ENCODE measurements at regions not wholly inside any gene's neighbourhood (a gene's known extent, or its start where the extent isn't known, plus 50 kb on each side); places are given as distances from the start of the nearest gene placed in this dataset.

DNA sequence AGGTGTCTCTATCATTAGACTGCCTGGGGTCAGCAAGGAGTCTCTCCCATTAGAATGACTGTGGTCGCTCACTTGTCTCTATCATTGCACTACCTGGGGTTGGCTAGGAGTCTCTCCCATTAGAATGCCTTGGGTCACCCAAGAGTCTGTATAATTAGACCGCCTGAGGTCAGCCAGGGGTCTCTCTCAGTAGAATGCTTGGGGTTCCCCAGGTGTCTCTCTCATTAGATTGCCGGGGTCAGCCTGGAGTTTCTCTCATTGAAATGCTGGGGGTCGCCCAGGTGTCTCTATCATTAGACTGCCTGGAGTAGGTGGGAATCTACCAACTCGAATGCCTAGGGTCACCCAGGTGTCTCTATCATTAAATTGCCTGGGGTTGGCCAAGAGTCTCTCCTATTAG is 2231.6 kb downstream of the TP53TG3F start:
- no peak overlapping the region for H3K4me3 ChIP-seq (ENCODE audit: low read depth, low read length)
- TF ChIP-seq, protein P1, sequence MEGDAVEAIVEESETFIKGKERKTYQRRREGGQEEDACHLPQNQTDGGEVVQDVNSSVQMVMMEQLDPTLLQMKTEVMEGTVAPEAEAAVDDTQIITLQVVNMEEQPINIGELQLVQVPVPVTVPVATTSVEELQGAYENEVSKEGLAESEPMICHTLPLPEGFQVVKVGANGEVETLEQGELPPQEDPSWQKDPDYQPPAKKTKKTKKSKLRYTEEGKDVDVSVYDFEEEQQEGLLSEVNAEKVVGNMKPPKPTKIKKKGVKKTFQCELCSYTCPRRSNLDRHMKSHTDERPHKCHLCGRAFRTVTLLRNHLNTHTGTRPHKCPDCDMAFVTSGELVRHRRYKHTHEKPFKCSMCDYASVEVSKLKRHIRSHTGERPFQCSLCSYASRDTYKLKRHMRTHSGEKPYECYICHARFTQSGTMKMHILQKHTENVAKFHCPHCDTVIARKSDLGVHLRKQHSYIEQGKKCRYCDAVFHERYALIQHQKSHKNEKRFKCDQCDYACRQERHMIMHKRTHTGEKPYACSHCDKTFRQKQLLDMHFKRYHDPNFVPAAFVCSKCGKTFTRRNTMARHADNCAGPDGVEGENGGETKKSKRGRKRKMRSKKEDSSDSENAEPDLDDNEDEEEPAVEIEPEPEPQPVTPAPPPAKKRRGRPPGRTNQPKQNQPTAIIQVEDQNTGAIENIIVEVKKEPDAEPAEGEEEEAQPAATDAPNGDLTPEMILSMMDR (IDR thresholded peaks at IDR 0.05; ENCODE audit: low read depth, low read length) = no peak
- TF ChIP-seq, protein P2, sequence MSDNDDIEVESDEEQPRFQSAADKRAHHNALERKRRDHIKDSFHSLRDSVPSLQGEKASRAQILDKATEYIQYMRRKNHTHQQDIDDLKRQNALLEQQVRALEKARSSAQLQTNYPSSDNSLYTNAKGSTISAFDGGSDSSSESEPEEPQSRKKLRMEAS (IDR thresholded peaks at IDR 0.05; ENCODE audit: low read depth, low read length) = no peak
- no peak for DNase-seq (ENCODE audit: low read depth)

DNA sequence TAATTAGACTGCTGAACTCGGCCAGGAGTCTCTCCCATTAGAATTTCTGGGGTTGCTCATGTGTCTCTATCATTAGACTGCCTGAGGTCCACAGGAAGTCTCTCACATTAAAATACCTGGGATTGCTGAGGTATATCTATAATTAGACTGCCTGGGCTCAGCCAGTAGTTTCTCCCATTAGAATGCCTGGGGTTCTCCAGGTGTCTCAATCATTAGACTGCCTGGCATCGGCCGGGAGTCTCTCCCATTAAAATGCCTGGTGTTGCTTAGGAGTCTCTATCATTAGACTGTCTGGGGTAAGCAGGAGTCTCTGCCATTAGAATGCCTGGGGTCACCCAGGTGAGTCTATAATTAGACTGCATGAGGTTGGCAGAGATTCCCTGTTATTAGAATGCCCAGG is 2233.4 kb downstream of the TP53TG3F start:
- no peak for TF ChIP-seq MYC (IDR thresholded peaks at IDR 0.05; ENCODE audit: low read depth, low read length)
- TF ChIP-seq POLR2A (IDR thresholded peaks at IDR 0.05; ENCODE audit: extremely low read depth, insufficient read length) = no peak
- TF ChIP-seq, protein P2 (IDR thresholded peaks at IDR 0.05; ENCODE audit: low read depth, low read length) = no peak
- TF ChIP-seq, protein P1 (IDR thresholded peaks at IDR 0.05; ENCODE audit: low read depth, low read length) = no peak
- no peak overlapping the region for H3K4me3 ChIP-seq (ENCODE audit: low read depth, low read length)
- DNase-seq (ENCODE audit: low read depth) = no peak

DNA sequence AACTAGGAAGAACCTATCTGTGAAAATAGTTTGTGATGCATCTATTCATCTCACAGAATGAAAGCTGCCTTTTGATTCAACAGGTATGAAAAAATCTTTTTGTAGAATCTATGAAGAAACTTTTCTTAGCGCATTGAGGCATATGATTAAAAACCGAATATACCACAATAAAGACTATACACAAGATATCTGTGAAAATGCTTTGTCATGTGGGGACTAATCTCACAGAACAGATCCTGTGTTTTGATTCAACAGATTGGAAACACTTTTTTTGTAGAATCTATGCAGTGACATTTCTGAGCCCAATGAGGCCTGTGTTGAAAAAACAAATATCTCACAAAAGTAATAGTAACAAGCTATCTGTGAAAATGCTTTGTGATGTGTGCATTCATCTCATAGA is 2247.5 kb downstream of the TP53TG3F start:
- DNase-seq (ENCODE audit: low read depth) = no peak
- TF ChIP-seq POLR2A (IDR thresholded peaks at IDR 0.05; ENCODE audit: extremely low read depth, insufficient read length) = no peak
- TF ChIP-seq, protein P2 (IDR thresholded peaks at IDR 0.05; ENCODE audit: low read depth, low read length) = no peak
- no peak for TF ChIP-seq MYC (IDR thresholded peaks at IDR 0.05; ENCODE audit: low read depth, low read length)
- no peak overlapping the region for H3K4me3 ChIP-seq (ENCODE audit: low read depth, low read length)

DNA sequence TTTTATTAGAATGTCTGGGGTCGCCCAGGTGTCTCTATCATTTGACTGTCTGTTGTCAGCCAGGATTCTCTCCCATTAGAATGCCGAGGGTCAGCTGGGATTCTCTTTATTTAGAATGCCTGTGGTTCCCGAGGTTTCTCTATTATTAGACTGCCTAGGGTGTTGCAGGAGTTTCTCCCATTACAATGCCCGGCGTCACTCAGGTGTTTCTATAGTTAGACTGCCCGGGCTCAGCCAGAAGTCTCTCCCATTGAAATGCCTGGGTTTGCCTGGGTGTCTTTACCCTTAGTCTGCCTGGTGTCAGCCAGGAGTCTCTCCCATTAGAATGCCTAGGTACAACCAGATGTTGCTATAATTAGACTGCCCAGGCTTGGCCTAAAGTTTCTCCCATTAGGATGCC is 2252.0 kb downstream of the TP53TG3F start:
- TF ChIP-seq POLR2A (IDR thresholded peaks at IDR 0.05; ENCODE audit: extremely low read depth, insufficient read length) (no peak), MYC (IDR thresholded peaks at IDR 0.05; ENCODE audit: low read depth, low read length) (no peak)
- TF ChIP-seq, protein P2 (IDR thresholded peaks at IDR 0.05; ENCODE audit: low read depth, low read length) = no peak
- TF ChIP-seq, protein P1 (IDR thresholded peaks at IDR 0.05; ENCODE audit: low read depth, low read length) = no peak
- DNase-seq (ENCODE audit: low read depth) = no peak
- no peak overlapping the region for H3K4me3 ChIP-seq (ENCODE audit: low read depth, low read length)

DNA sequence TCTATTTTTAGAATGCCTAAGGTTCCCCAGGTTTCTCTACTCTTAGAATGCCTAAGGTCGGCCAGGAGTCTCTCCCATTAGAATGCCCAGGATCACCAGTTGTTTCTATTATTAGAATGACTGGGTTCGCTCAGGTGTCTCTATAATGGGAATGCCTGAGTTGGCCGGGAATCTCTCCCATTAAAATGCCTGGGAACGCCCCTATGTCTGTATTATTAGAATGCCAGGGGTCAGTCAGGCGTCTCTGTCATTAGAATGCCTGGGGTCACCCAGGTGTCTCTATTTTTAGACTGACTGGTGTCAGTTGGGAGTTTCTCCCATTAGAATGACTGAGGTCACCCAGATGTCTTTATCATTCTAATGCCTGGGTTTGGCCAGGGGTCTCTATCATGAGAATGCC is 2252.5 kb downstream of the TP53TG3F start:
- no peak overlapping the region for H3K4me3 ChIP-seq (ENCODE audit: low read depth, low read length)
- DNase-seq (ENCODE audit: low read depth) = no peak
- TF ChIP-seq, protein P2 (IDR thresholded peaks at IDR 0.05; ENCODE audit: low read depth, low read length) = no peak
- TF ChIP-seq POLR2A (IDR thresholded peaks at IDR 0.05; ENCODE audit: extremely low read depth, insufficient read length) (no peak), MYC (IDR thresholded peaks at IDR 0.05; ENCODE audit: low read depth, low read length) (no peak)
- TF ChIP-seq, protein P1 (IDR thresholded peaks at IDR 0.05; ENCODE audit: low read depth, low read length) = no peak

DNA sequence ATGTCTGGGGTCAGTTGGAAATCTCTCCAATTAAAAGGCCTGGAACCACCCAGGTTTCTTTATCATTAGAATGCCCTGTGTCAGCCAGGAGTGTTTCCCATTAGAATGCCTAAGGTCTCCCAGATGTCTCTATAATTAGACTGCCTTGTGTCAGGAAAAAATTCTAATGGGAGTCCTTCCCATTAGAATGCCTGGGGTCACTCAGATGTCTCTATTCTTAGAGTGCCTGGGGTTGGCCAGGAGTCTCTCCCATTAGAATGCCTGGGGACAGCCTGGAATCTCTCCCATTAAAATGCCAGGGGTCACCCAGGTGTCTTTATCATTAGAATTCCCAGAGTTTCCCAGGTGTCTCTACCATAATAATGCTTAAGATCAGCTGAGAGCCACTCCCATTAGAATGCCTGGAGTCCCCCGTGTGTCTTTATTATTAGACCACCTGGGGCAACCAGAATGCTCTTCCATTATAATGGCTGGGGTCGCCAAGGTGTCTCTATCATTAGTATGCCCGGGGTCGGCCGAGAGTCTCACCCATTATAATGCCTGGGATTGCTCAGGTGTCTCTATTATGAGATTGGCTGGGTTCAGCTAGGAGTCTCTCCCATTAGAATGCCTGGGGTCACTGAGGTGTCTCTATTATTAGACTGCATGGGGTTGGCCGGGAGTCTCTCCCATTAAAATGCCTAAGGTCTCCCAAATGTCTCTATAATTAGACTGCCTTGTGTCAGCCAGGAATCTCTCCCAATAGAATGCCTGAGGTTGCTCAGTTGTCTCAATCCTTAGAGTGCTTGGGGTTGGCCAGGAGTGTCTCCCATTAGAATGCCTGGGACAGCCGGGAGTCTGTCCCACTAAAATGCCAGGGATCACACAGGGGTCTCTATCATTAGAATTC is 2254.6 kb downstream of the TP53TG3F start:
- no peak for DNase-seq (ENCODE audit: low read depth)
- H3K4me3 ChIP-seq (ENCODE audit: low read depth, low read length) = no peak overlapping the region
- TF ChIP-seq, protein P1 (IDR thresholded peaks at IDR 0.05; ENCODE audit: low read depth, low read length) = no peak
- TF ChIP-seq, protein P2 (IDR thresholded peaks at IDR 0.05; ENCODE audit: low read depth, low read length) = no peak
- TF ChIP-seq MYC (IDR thresholded peaks at IDR 0.05; ENCODE audit: low read depth, low read length) = no peak
- TF ChIP-seq POLR2A (IDR thresholded peaks at IDR 0.05; ENCODE audit: extremely low read depth, insufficient read length) = no peak

Data from NB4 (cell line).